ENCODE measurements at regions not wholly inside any gene's neighbourhood (a gene's known extent, or its start where the extent isn't known, plus 50 kb on each side); places are given as distances from the start of the nearest gene placed in this dataset.
"Not testable (repeated sequence)": the region's sequence is repeated elsewhere in the genome, so short reads cannot be mapped to it uniquely, and the experiment has no call there.

GRCh38 chr5:1596462-1597092 is 72.8 kb upstream of the LPCAT1 start:
- TF ChIP-seq CTCF (IDR thresholded peaks at IDR 0.05; ENCODE audit: poor library complexity); EZH2 (IDR thresholded peaks at IDR 0.05; ENCODE audit: borderline replicate concordance); EZH2phosphoT487 (IDR thresholded peaks at IDR 0.05; ENCODE audit: low read depth, severe bottlenecking, unreplicated experiment): not testable (repeated sequence)
